Retinal pigment epithelial cell (primary cell): ENCODE measurements at regions not wholly inside any gene's neighbourhood (a gene's known extent, or its start where the extent isn't known, plus 50 kb on each side); places are given as distances from the start of the nearest gene placed in this dataset.

Source experiments
- DNase-seq: peaks from one replicate; pipeline ENCODE4 v3.0.0-alpha.2; 2010; ENCODE audit warnings: low read depth
- H3K4me3 ChIP-seq: 2 replicates; pipeline ENCODE4 v1.5.1; 2011; ENCODE audit warnings: mild to moderate bottlenecking, low read length, control low read depth, moderate library complexity
- CTCF ChIP-seq: conservative IDR thresholded peaks from 2 replicates; pipeline ENCODE4 v1.5.1; 2011; ENCODE audit warnings: low read depth, low read length, control low read depth, inconsistent platforms

- TF ChIP-seq CTCF, result no peak
- no peak overlapping the region for H3K4me3 ChIP-seq
- no peak for DNase-seq
These were observed 328.6 kb upstream of the C11orf87 start for GRCh38 chr11:109093354-109093753.

- no peak overlapping the region for H3K4me3 ChIP-seq
- DNase-seq, result no peak
- no peak for TF ChIP-seq CTCF
These were observed 325.7 kb upstream of the C11orf87 start for GRCh38 chr11:109096266-109096665.

- H3K4me3 ChIP-seq, result no peak overlapping the region
- TF ChIP-seq CTCF, result no peak
- no peak for DNase-seq
These were observed 315.7 kb upstream of the C11orf87 start for GRCh38 chr11:109106151-109106906.

GRCh38 chr11:109109150-109109549 is 312.8 kb upstream of the C11orf87 start:
- no peak overlapping the region for H3K4me3 ChIP-seq
- TF ChIP-seq CTCF, result no peak
- no peak for DNase-seq

- no peak for TF ChIP-seq CTCF
- H3K4me3 ChIP-seq, result no peak overlapping the region
- no peak for DNase-seq
These were observed 312.2 kb upstream of the C11orf87 start for GRCh38 chr11:109109571-109110315.

- DNase-seq, result no peak
- H3K4me3 ChIP-seq, result no peak overlapping the region
- no peak for TF ChIP-seq CTCF
These were observed 309.7 kb upstream of the C11orf87 start for GRCh38 chr11:109112261-109112660.

GRCh38 chr11:109112821-109113280 is 309.1 kb upstream of the C11orf87 start:
- no peak for TF ChIP-seq CTCF
- H3K4me3 ChIP-seq, result no peak overlapping the region
- no peak for DNase-seq
